NCI-H2171 (cell line): ENCODE measurements at regions not wholly inside any gene's neighbourhood (a gene's known extent, or its start where the extent isn't known, plus 50 kb on each side); places are given as distances from the start of the nearest gene placed in this dataset.

Source experiments
- DNase-seq: peaks from one replicate; lab custom pipeline; 2025; lab: John Stamatoyannopoulos, UW

DNA sequence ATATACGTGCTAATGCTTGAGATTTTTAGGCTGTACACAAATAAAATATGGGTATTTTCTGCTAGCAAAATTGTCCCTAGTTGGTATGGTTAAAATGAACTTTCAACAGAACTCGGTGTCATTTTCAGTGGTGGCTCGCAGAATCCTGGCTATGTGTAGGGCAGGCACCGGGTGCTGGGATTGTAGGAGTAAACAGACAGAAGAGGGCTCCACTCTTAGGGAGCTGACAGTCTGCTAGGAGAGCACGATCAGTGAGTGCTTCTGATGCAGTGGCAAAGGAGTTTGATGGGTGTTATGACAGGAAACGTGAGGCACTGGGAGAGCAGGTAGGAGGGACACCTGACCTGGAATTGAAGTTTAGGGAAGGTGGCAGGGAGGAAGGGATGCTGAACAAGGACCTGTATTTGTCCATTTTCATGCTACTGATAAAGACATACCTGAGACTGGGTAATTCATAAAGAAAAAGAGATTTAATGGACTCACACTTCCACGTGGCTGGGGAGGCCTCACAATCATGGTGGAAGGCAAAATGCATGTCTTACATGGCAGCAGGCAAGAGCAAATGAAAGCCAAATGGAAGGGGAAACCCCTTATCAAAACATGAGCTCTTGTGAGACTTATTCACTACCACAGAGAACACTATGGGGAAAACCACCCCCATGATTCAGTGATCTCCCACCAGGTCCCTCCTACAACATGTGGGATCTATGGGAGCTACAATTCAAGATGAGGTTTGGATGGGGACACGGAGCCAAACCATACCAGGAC lies 105.4 kb upstream of the LCLAT1 start:
- DNase-seq, result no peak

DNA sequence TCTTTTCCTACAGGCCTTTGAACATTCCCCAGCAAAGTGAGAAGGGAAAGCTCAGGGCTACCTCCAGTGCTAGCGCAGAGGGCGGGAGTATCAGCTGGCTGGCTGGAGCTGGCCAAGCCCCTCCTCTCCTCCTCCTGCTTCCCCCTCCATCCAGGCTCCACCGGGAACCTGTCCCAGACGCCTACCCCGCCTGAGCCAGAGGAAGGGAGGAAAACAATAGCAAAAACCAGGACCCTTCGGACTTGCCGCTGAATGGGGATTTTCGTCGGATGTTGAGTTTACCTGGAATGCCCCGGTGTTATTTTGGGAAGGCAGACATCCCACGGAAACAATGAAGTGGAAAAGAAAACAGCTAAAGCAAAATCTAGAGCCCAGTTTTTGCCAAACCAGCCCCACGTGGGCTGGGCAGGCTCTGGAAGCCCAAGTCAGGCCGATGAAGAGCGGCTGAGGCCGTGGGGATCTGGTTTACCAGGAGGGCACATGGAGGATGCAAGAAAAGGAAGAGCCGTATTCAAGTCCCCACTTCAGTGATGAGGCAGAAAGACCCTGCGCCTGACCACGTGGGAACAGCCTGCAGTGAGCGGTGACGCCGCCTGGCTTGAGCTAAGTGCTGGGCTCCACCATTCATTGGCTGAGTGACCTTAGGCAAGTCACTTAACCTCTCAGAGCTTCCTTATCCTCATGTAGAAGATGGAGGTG lies 100.4 kb upstream of the LCLAT1 start:
- no peak for DNase-seq

DNA sequence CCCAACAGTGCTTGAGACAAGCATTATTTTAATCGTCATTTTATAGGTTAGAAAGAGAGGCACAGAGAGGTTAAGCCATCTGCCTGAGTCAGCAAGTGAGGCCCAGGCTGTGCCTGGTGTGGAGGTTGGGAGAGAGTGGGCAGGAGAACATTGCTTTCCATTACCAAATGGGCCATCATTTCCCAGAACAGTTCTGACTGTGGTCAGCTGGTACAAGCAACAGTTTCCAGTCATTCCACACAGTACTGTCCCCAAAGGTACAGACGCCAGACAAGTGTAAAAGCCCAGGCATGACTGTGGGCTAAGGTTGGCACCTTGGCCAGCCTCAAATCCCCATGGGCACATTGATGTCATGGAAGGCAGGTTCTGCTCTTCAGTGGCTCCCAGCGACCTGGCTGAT lies 98.2 kb upstream of the LCLAT1 start:
- no peak for DNase-seq

DNA sequence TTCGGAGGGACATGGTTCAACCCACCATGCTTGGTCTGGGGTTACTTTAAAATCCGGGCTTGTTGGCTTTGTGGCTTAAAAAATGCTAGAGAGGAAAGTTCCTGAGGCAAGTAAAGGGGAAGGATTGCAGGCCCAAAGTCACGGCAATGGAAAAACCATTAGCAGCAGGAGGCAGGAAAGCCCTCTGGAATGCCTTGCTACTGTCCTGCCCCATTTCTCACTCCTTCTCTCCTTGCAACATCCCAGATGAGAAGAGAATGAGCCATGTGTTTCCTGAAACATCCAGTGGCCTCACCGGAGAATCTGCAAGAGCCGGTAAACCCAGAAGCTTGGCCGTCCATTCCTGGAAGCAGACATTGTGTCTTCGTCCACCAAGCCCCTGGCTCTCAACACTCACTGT lies 97.4 kb upstream of the LCLAT1 start:
- no peak for DNase-seq

DNA sequence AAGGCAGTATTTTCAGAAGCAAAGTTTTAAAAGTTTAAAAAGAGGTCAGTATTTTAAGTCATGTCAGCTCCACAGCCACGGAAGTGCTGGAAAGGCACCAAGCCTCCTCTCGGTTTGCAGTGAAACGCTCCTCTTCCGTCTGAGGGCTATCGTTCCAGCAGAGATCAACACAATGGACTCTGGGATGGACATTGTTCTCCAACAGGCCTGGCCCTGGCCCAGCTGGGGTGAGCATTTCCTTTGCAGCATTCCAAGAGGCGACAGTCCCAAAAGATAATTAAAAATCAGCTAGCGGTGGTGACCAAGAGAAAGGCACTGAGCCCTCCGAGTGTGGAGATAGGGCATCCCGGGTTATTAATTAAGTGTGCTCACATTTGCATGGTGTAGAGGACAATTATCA lies 95.9 kb upstream of the LCLAT1 start:
- no peak for DNase-seq

DNA sequence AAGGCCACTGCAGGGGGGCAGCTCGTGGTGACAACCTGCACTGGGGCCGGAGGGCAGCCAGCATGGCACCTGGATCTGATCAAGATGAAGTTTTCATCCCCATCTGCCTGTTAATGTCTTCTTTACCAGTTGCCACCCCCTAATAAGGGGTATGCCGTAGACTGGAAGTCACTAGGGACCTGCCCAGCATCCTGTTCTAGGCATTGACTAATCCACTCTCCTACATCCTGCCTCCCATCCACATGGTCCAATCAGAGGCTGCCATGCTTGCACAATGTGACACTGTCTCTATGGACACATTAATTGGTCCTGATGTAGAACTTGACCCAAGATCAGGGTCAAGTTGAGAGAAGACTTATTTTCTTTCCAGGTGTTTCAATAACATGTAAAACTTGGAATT lies 95.1 kb upstream of the LCLAT1 start:
- no peak for DNase-seq

DNA sequence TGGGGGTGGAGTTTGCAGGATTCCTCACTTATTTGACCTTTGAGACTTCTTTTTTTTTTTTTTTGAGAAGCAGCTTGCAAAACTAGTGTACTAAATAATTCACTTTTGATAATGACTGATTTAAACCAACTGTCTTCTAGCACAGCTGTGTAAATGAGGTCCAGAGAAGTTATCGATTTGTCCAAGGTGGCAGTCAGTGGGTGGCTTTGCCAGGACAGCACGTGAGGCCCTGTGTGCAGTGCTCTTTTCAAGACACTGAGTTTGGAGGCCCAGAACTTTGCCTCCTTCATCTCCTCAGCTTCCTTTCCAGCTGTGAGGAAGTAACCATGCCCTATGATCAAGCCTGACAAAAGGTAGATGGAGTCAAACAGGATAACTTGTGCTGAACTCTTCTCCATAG lies 92.9 kb upstream of the LCLAT1 start:
- DNase-seq, result no peak

DNA sequence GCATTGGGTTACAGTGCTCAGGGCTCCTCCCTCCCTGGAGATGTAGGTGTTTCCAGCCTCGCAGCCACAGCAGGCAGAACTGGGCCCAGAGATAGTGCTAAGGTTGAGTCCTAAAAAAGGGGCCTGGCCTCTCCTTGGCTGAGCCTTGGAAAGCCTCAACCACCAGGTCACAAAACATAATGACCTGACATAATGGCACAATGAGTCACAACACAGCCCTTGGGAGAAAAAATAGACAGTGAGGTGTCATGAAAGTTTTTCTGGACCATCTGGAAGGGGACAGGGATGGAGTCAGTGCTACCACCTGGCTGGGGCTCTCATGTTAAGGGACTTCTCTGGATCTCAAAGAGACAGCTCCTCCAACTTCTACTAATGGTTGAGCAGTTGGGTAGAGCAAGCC lies 92.4 kb upstream of the LCLAT1 start:
- no peak for DNase-seq

DNA sequence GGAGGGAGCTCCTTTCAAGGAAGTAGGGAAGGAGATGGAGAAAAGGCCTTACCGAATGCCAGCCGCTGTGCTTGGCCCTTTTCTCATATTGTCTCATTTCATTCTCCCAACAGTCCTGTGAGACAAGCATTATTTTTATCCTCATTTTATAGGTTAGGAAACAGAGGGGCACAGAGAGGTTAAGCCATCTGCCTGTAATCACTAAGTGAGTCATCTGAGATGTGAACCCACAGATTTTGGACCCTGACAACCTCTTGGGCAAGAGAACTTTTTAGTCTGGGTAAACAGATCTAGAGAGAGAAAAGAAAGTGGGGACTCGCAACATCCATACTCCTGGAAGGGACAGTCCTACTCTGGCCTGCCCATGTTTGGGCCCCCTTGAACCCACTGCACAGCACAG lies 91.7 kb upstream of the LCLAT1 start:
- DNase-seq, result no peak

DNA sequence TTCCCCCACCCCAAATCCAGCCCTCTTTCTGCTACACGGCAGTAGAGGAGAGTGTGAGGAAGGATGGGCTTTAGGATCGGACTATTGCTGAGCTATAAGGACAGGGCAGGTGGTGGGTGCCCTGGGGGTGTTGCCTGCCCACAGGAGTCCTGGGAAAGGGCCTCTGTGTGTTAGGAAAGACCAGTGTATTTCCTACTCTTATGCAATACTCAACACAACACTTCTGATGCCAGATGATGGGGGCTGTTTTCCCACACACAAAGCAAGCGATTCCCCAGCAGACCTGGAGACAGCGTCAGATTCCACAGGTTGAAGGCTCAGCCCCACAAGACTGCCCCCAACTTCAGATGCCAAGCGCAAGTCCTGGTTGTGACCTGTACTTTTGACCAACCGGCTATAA lies 91.0 kb upstream of the LCLAT1 start:
- DNase-seq, result no peak

DNA sequence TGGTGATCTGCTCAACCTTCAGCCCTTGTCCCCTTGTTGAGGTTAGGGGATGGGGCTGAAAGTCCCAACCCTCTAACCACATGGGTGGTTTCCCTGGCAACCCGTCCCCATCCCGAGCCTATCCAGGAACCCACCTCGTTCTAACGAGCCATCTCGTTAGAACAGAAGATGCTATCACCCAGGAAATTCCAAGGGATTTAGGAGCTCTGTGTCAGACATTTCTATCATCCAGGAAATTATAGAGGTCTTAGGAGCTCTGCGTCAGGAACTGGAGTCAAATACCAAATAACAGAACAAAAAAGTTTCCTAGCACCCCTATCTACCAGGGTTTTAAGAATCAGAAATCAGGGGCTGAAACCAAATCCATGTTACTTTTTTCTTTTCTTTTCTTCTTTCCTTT lies 90.3 kb upstream of the LCLAT1 start:
- no peak for DNase-seq

DNA sequence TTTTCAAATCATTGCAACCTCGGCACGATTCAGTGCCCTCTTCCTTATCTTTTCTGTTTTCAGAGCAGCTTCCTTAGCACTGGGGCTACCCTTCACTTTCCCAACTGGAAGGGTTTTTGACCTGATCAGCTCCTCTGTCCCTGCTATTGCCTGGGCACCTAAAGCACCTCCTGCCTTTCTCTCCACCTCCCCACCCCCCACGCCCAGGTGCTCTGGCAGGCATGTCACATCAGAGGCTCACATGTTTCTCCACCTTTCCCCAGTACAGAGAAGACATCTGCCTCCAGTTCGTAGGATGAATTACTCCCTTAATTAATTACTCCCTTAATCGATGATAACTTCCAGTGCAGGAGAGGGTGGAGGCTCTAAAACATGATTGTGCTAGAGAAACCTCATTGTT lies 88.7 kb upstream of the LCLAT1 start:
- peak; percentile 45 for DNase-seq

DNA sequence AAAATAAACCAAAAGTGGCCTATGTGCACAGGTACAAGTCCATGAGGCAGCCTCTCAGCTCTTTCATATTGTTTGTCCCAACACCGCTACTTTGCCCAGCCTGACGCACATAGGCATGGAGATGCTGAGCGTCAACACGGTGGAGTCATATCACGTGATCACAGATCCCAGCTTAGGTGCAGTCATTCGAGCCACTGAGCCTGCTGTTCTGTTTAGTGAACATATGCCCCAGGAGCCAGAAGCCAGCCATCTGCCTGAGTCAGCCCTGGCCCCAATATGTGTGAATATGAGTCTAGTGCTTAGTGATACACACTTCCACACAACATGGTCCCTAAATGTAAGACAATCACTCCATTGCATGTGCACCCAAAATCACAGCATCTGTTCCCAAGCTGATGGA lies 88.2 kb upstream of the LCLAT1 start:
- DNase-seq, result peak; percentile 93

DNA sequence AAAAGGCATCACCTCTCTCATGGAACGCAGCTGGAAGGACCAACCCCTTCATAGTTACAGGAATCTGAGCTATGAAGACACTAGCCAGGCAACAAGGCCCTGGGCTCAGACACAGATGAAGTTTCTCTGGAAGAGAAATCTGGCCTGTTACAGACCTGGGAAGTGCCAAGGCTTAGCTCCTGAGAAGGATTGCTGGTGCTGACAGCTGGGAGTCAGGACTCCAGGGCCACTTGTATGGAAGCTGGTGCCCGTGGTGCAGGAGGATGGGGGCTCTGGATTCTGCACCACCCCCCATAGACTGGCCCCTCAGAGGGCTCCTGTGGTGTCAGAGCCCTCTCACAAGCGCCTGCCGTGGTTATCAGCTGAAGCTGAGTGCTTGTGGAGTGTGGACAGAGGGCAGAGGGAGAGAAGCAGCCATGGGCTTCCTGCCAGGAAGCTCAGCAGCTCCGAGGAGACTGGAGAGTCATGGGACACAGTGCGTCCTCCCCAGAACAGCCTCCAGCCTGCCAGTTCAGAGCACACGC lies 87.3 kb upstream of the LCLAT1 start:
- no peak for DNase-seq

DNA sequence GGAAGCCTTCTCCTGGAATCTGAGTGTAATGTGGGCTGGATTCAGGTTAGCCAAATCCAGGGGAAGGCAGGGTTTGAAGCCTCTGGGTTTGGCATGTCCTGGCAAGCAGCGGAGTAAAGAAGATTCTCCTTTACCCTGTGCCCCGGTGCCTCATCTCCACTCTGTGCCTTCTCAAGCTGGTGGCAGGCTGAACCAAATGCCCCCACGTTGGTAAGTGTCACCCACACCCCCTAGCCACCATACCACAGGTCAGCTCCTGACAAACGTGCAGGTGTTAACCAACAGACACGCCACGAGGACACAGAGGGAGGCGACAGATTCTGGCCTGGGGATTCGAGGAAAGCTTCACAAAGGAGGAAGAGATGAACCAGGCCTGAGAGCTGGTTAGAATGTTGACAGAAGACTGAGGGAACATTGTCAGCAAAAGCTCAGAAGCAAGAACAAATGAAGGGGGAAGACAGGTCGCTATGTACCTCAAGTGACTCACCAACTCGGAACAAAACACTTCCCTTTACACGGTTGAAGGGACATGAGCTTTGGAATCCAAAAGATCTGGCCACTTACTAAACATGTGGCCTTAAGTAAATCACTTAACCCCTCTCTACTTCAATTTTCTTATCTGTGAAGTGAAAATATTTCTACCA lies 85.2 kb upstream of the LCLAT1 start:
- DNase-seq, result no peak

DNA sequence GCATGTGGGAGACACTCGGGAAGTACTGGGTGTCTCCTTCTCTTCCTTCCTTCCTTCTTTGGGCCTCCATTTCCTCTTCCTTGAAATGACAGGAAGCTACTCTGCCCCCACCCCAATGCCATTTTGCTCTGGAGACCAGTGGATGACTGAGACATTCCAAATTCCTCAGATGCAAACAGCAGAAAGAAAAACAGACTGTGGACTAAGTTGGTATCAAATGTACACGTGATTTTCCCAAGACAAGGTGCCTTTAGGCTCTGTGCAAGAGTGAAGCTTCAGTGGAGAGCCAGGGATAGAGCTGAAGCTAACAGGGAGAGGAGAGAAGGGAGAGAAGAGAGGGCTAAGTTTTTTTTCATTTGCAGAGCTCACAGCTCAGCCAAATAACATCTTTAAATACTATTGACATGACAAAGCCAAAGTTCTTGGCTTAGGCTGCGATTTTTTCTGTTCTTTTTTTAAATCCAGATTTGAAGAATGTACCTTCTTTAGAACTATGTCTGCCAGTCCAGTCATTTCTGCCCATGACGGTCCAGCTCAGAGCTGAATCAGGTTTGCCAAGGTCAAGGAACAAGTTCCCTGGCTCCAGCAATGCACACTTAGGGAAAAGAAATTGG lies 84.5 kb upstream of the LCLAT1 start:
- no peak for DNase-seq

DNA sequence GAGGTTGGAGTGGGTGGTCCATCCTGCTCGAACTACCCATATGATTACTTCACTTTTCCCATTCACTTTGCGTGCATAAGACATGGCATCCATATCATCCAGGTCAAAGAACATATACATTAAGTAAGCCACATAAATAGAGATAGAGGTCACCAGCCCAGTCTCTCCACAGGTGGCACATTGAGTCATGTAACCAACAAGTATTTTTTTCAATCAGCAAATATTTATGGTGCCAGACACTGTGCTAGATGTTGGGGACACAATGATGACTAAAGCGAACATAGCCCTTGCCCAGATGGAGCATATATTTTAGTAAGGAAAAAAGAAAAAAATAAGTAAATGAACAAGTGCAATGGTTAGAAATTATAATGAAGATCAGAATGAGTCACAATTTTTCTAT lies 83.6 kb upstream of the LCLAT1 start:
- no peak for DNase-seq

DNA sequence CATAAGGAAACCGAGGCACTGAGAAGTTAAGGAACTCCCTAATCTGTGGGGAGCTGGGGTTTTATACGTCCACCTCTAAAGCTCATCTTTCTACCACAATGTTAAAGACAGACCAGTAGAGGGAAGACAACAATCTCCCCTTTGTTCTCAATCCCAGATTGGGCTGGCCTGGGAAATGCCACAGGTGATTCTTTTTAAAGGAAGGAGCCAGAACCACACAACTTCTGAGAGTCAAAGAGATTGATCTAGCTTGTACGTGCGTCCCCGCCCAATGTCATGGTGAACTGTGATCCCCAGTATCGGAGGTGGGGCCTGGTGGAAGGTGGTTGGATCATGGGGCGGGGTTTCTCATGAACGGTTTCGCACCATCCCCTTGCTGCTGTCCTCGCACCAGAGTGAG lies 81.8 kb upstream of the LCLAT1 start:
- DNase-seq, result no peak

DNA sequence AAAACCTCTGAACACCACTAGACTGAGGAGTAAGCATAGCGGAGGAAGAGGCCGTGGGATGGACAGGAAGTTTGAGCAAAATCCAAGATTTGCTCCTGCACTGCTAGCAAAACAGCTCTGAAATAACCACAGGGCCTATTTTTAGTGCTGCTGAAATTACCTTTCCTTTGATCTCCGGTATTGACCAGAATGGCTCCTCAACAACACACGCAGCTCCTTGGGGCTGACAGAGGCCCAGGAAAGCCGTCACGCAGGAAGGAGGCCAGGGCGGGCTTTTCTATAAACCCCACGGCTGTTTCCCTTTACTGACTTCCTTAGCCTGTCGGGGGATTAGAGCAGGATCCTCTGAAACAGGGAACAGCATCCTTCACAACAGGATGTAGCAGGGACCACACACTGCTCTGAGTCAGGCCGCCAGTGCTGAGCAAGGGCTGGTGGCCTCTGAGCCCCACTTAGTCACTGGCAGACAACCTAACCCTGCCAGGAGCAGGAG lies 80.8 kb upstream of the LCLAT1 start:
- DNase-seq, result no peak

DNA sequence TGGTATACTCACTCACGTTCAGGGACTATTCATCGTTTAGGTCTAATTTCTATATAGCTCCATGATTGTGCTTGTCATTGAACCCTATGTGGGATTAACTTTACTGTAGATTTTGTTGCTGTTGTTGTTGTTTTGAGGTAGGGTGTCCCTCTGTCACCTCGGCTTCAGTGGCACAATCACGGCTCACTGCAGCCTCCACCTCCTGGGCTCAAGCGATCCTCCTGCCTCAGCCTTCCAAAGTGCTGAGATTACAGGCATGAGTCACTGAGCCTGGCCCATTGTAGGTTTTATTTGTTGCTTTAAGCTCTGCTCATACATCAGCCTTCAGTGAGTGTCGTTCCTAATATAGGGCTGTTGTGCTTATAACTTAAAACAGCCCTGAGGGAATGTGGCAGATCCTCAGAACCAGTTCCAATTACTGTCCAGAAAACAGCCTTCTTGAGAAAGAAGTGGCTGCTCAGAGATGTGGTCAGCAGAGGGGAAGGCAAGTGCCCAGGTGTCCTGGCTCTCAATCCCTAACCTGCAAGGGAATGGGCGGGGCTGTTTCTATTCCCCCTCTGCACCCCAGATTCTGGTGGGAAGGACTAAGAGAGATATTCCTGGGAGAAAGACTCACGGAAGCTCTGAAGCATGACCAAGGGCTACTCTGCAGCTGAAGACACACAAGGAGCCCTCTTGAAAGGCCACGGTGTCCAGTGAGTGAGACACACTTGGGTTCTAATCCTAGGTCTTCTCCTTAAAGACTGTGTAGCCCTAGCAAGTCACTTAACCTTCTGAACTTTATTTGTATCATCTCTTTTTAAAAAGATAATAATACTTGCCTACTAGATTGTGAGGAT lies 79.6 kb upstream of the LCLAT1 start:
- no peak for DNase-seq

DNA sequence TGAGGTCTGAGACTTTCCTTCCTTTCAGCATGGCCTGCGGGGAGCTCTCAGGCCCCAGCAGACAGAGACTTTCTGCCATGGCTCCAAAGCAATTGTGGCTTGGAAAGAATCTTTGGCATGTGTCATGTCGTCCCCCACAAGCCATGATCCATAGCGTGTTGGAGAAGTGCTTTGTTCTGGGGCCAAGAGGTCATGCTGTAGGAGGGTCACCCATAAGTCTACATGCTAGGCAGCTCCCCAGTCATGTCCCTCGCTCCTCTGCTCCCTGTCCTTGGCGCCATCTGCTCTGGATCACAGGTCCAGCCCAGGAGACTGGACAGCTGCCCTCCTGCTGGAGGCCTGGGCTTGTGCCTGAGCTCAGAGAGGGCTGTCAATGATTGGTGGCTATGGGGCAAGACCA lies 78.8 kb upstream of the LCLAT1 start:
- no peak for DNase-seq
